A549 (cell line): ENCODE measurements at regions not wholly inside any gene's neighbourhood (a gene's known extent, or its start where the extent isn't known, plus 50 kb on each side); places are given as distances from the start of the nearest gene placed in this dataset.

ENCODE experiments used
- ATAC-seq, 2 experiments: fragments of 200-7000 bp in 1 of 2; fragments of >200 bp in 1 of 2; cut with Nextera tagmentation in 1 of 2; cut with Tn5 transposase in 1 of 2; 3 replicates each; pipeline versions ENCODE4 v1.8.0 to v1.9.1; 2018 to 2020; ENCODE audit warnings: mild to moderate bottlenecking in 1 of 2, moderate library complexity in 1 of 2
- CTCF ChIA-PET: fragments of 300-600 bp; sonication (Branson Sonifier 250); formaldehyde crosslinking; extraction: SDS; loops from one replicate; lab custom pipeline; 2021; ENCODE audit warnings: antibody characterized with exemption, inconsistent platforms; lab: Yijun Ruan, JAX
- POLR2A ChIA-PET: fragments of 350-600 bp; formaldehyde crosslinking; extraction: SDS; loops from one replicate; lab custom pipeline; 2021; ENCODE audit warnings: antibody characterized with exemption, inconsistent platforms; lab: Yijun Ruan, JAX
- DNase-seq, 2 experiments: peaks; one replicate each; pipeline versions ENCODE4 v3.0.0 to v3.0.0-alpha.2; 2011 to 2016; ENCODE audit warnings: low read depth in 1 of 2, low spot score in 1 of 2
- FAIRE-seq: peaks from 2 replicates; lab custom pipeline; 2011; peaks lifted over from hg19 to GRCh38; lab: Jason Lieb, UNC
- H3K27ac ChIP-seq, 2 experiments: fragments of >200 bp; sonication (Bioruptor Twin); formaldehyde crosslinking; 3 replicates each; pipeline ENCODE4 v1.5.1; 2016 to 2017
- H3K4me1 ChIP-seq: fragments of >200 bp; sonication (Bioruptor Twin); formaldehyde crosslinking; 3 replicates; pipeline ENCODE4 v1.6.1; 2016
- H3K4me2 ChIP-seq: fragments of >200 bp; sonication (Bioruptor Twin); formaldehyde crosslinking; 3 replicates; pipeline ENCODE4 v1.6.1; 2016
- H3K4me3 ChIP-seq: fragments of >200 bp; sonication (Bioruptor Twin); formaldehyde crosslinking; 3 replicates; pipeline ENCODE4 v1.5.1; 2016
- H3K9me3 ChIP-seq: fragments of >200 bp; sonication (Bioruptor Twin); formaldehyde crosslinking; 3 replicates; pipeline ENCODE4 v1.6.1; 2016
- ATOH8 ChIP-seq: fragments of 250-450 bp; sonication (Bioruptor Pico); IDR thresholded peaks from 2 replicates; pipeline ENCODE4 v1.5.0; 2020; ENCODE audit warnings: low read depth, mild to moderate bottlenecking, moderate library complexity
- BHLHE40 ChIP-seq: IDR thresholded peaks from 2 replicates; pipeline ENCODE4 v1.6.1; 2012; ENCODE audit warnings: low read depth, low read length, inconsistent platforms
- CBX8 ChIP-seq: fragments of 200-600 bp; sonication (generic); IDR thresholded peaks from 2 replicates; pipeline ENCODE4 v1.6.1; 2016
- CHD2 ChIP-seq: fragments of 150-350 bp; IDR thresholded peaks from 2 replicates; pipeline ENCODE4 v1.6.1; 2014; ENCODE audit warnings: low read length; ENCODE audit not compliant: partially characterized antibody
- CHD4 ChIP-seq: fragments of 200-600 bp; sonication (generic); IDR thresholded peaks from 2 replicates; pipeline ENCODE4 v1.6.1; 2016; ENCODE audit warnings: antibody characterized with exemption, mild to moderate bottlenecking, borderline replicate concordance
- EHF ChIP-seq: fragments of 250-450 bp; sonication (Bioruptor Pico); IDR thresholded peaks from 2 replicates; pipeline ENCODE4 v1.5.0; 2020; ENCODE audit warnings: mild to moderate bottlenecking
- EHMT2 ChIP-seq: fragments of 200-600 bp; sonication (generic); IDR thresholded peaks from 2 replicates; pipeline ENCODE4 v1.6.1; 2016; ENCODE audit warnings: antibody characterized with exemption, low read depth, mild to moderate bottlenecking, moderate library complexity
- EP300 ChIP-seq, 2 experiments: fragments of >200 bp; sonication (Bioruptor Twin); formaldehyde crosslinking; IDR thresholded peaks; 2 replicates in 1 of 2; 3 replicates in 1 of 2; pipeline ENCODE4 v1.6.1; 2016 to 2017
- FOSL2 ChIP-seq, 2 experiments: fragments of 450-650 bp in 1 of 2; fragments of >200 bp in 1 of 2; sonication (Bioruptor Twin) in 1 of 2; formaldehyde crosslinking; IDR thresholded peaks; 2 replicates each; pipeline versions ENCODE4 v1.5.0 to v1.6.1; 2016 to 2020; ENCODE audit warnings: mild to moderate bottlenecking in 1 of 2, moderate library complexity in 1 of 2
- FOXS1 ChIP-seq: fragments of 250-450 bp; sonication (Bioruptor Pico); IDR thresholded peaks from 2 replicates; pipeline ENCODE4 v1.5.0; 2020; ENCODE audit warnings: mild to moderate bottlenecking, moderate library complexity
- HOXA7 ChIP-seq: fragments of 250-450 bp; sonication (Bioruptor Pico); IDR thresholded peaks from 2 replicates; pipeline ENCODE4 v1.5.0; 2020; ENCODE audit warnings: mild to moderate bottlenecking, moderate library complexity
- HOXB13 ChIP-seq: fragments of 250-450 bp; sonication (Bioruptor Pico); IDR thresholded peaks from 2 replicates; pipeline ENCODE4 v1.5.0; 2020; ENCODE audit warnings: low read depth, mild to moderate bottlenecking, moderate library complexity
- JUNB ChIP-seq: fragments of >200 bp; sonication (Bioruptor Twin); formaldehyde crosslinking; IDR thresholded peaks from 2 replicates; pipeline ENCODE4 v1.6.1; 2016
- KDM1A ChIP-seq: fragments of 200-600 bp; sonication (generic); IDR thresholded peaks from 2 replicates; pipeline ENCODE4 v1.6.1; 2016; ENCODE audit warnings: low read depth, mild to moderate bottlenecking
- MAX ChIP-seq: IDR thresholded peaks from 2 replicates; pipeline ENCODE4 v1.6.1; 2012
- MAZ ChIP-seq: fragments of 150-350 bp; IDR thresholded peaks from 2 replicates; pipeline ENCODE4 v1.6.1; 2014; ENCODE audit warnings: antibody characterized with exemption, low read depth, low read length, borderline replicate concordance
- MYC ChIP-seq: IDR thresholded peaks from 2 replicates; pipeline ENCODE4 v1.6.1; 2012; ENCODE audit warnings: mild to moderate bottlenecking, inconsistent platforms, low read length, improper control_type of control experiment, borderline replicate concordance
- NPAS2 ChIP-seq: fragments of 250-450 bp; sonication (Bioruptor Pico); IDR thresholded peaks from 2 replicates; pipeline ENCODE4 v1.8.0; 2022; ENCODE audit warnings: mild to moderate bottlenecking, moderate library complexity, borderline replicate concordance
- NR3C1 ChIP-seq: fragments of >200 bp; sonication (Bioruptor Twin); formaldehyde crosslinking; IDR thresholded peaks from 3 replicates; pipeline ENCODE4 v1.6.1; 2017
- PBX3 ChIP-seq: IDR thresholded peaks from 2 replicates; pipeline ENCODE4 v1.6.1; 2012
- POLR2A ChIP-seq: IDR thresholded peaks from 2 replicates; pipeline ENCODE4 v1.6.1; 2012; ENCODE audit warnings: mild to moderate bottlenecking, low read length
- POLR2AphosphoS2 ChIP-seq: conservative IDR thresholded peaks from 2 replicates; pipeline ENCODE4 v1.6.1; 2012; ENCODE audit warnings: low read length, improper control_type of control experiment, inconsistent platforms
- RNF2 ChIP-seq: fragments of 200-600 bp; sonication (generic); IDR thresholded peaks from 2 replicates; pipeline ENCODE4 v1.6.1; 2016; ENCODE audit warnings: low read depth, mild to moderate bottlenecking, antibody characterized with exemption, moderate library complexity, borderline replicate concordance
- SMC3 ChIP-seq: fragments of >200 bp; sonication (Bioruptor Twin); formaldehyde crosslinking; IDR thresholded peaks from 3 replicates; pipeline ENCODE4 v1.6.1; 2018; ENCODE audit warnings: inconsistent platforms
- TFCP2L1 ChIP-seq: fragments of 250-450 bp; sonication (Bioruptor Pico); IDR thresholded peaks from 2 replicates; pipeline ENCODE4 v1.5.0; 2021; ENCODE audit warnings: mild to moderate bottlenecking
- TP53 ChIP-seq: fragments of 250-450 bp; sonication (Bioruptor Pico); IDR thresholded peaks from 2 replicates; pipeline ENCODE4 v1.5.0; 2021; ENCODE audit warnings: mild to moderate bottlenecking, moderate library complexity
- USF2 ChIP-seq: fragments of 450-650 bp; IDR thresholded peaks from 2 replicates; pipeline ENCODE4 v1.6.1; 2014; ENCODE audit warnings: antibody characterized with exemption
- ZC3H11A ChIP-seq: fragments of 450-650 bp; IDR thresholded peaks from 2 replicates; pipeline ENCODE4 v1.6.1; 2014; ENCODE audit warnings: antibody characterized with exemption, mild to moderate bottlenecking
- ZFP36 ChIP-seq: fragments of 450-650 bp; IDR thresholded peaks from 2 replicates; pipeline ENCODE4 v1.6.1; 2014; ENCODE audit warnings: borderline replicate concordance; ENCODE audit not compliant: partially characterized antibody
- ZNF302 ChIP-seq: fragments of 250-450 bp; sonication (Bioruptor Pico); IDR thresholded peaks from 2 replicates; pipeline ENCODE4 v1.9.0; 2021; ENCODE audit warnings: inconsistent platforms, mild to moderate bottlenecking, moderate library complexity
- WGBS: methylation state at CpG from one replicate; pipeline ENCODE4 v1.1.6; 2017; ENCODE audit errors: missing lambda C conversion rate; 5-methylcytosine and 5-hydroxymethylcytosine counted together

- FAIRE-seq, result no peak
- 71% methylated on average over 4 of the region's 4 CpGs for WGBS
- no peak for DNase-seq
- CTCF ChIA-PET, result no interaction called here
- no peak overlapping the region for H3K27ac ChIP-seq
- H3K9me3 ChIP-seq, result no peaks in the 10 kb centered on the region
- no peaks in the 10 kb centered on the region for H3K4me1 ChIP-seq
- peak; percentile 47 to 67; a peak in 4 of 6 replicates for ATAC-seq
- H3K4me3 ChIP-seq, result no peak overlapping the region
- TF ChIP-seq CHD2 (no peak), EHF (CRISPR knock-in tag) (no peak), TP53 (CRISPR knock-in tag) (no peak), CHD4 (no peak), FOXS1 (no peak), CBX8 (no peak), HOXB13 (no peak), JUNB (no peak), SMC3 (no peak), POLR2AphosphoS2 (no peak), MAZ (no peak), FOSL2 (IDR thresholded peaks at IDR 0.05) (no peak), FOSL2 (CRISPR knock-in tag; IDR thresholded peaks at IDR 0.05) (no peak)
- H3K4me2 ChIP-seq, result no peak overlapping the region
- POLR2A ChIA-PET, result no interaction called here
Observed at GRCh38 chr7:24494832-24495231, 78.4 kb upstream of the PALS2 start.

- TF ChIP-seq RNF2, result no peak
- no peak for TF ChIP-seq POLR2A
- TF ChIP-seq ZNF302 (CRISPR knock-in tag), result no peak
- TF ChIP-seq NR3C1, result no peak
- no peak for TF ChIP-seq ZFP36
- TF ChIP-seq MAX, result no peak
- no peak for TF ChIP-seq ZC3H11A
- TF ChIP-seq POLR2AphosphoS2, result no peak
- WGBS, result 59% methylated on average over 2 of the region's 2 CpGs
- CTCF ChIA-PET, result interaction anchor here (0.6 kb wide), 2 partner anchors 575 to 638 kb away, joined by 3 to 4 read pairs; no protein-coding TSS in a partner anchor
- no peak for DNase-seq
- Histone ChIP-seq H3K4me1 (no peaks in the 10 kb centered on the region), H3K27ac (no peak overlapping the region), H3K9me3 (no peaks in the 10 kb centered on the region), H3K4me3 (no peak overlapping the region), H3K4me2 (no peak overlapping the region)
- POLR2A ChIA-PET, result no interaction called here
- FAIRE-seq, result no peak
- ATAC-seq, result no peak
Observed at GRCh38 chr7:24496036-24496435, 77.2 kb upstream of the PALS2 start.

GRCh38 chr7:24498439-24498838 is 74.8 kb upstream of the PALS2 start:
- FAIRE-seq, result no peak
- 15% methylated on average over 2 of the region's 2 CpGs for WGBS

More at GRCh38 chr7:24498439-24498838, 74.8 kb upstream of the PALS2 start:
- Histone ChIP-seq H3K9me3 (no peaks in the 10 kb centered on the region), H3K4me1 (no peaks in the 10 kb centered on the region), H3K27ac (no peak overlapping the region), H3K4me3 (no peak overlapping the region), H3K4me2 (no peak overlapping the region)
- DNase-seq, result no peak
- ChIA-PET POLR2A (no interaction called here), CTCF (no interaction called here)
- ATAC-seq, result no peak
- no peak for TF ChIP-seq HOXB13
- TF ChIP-seq HOXA7 (CRISPR knock-in tag), result no peak
- TF ChIP-seq ZC3H11A, result no peak
- no peak for TF ChIP-seq TFCP2L1 (CRISPR knock-in tag)
- TF ChIP-seq MYC, result no peak
- no peak for TF ChIP-seq KDM1A
- TF ChIP-seq NPAS2 (CRISPR knock-in tag), result no peak
- TF ChIP-seq USF2, result no peak
- TF ChIP-seq EP300 (IDR thresholded peaks at IDR 0.05), result no peak
- no peak for TF ChIP-seq BHLHE40
- no peak for TF ChIP-seq PBX3
- no peak for TF ChIP-seq ATOH8
- TF ChIP-seq JUNB, result no peak
- TF ChIP-seq FOSL2 (IDR thresholded peaks at IDR 0.05), result no peak
- TF ChIP-seq FOSL2 (CRISPR knock-in tag; IDR thresholded peaks at IDR 0.05), result no peak
- TF ChIP-seq EHMT2, result no peak
- no peak for TF ChIP-seq CHD2
- no peak for TF ChIP-seq MAZ
